ENCODE measurements at regions not wholly inside any gene's neighbourhood (a gene's known extent, or its start where the extent isn't known, plus 50 kb on each side); places are given as distances from the start of the nearest gene placed in this dataset.

- in situ Hi-C loops (cut with MboI; ENCODE audit: low sequenced_read_pairs): no loop called here
- no peak overlapping the region for H3K9ac ChIP-seq (ENCODE audit: low read depth, low read length)
- H3K27ac ChIP-seq (ENCODE audit: insufficient read depth, low read length): peak overlapping the region; percentile 79
- no peaks in the 10 kb centered on the region for H3K36me3 ChIP-seq (ENCODE audit: control insufficient read depth, insufficient read depth, low read length)
- H3K9me1 ChIP-seq (ENCODE audit: insufficient read depth, low read length): 0 out of 2 replicates have a peak, but pooled peaks cover 3% of the 10 kb centered on the region
- POLR2A ChIA-PET (ENCODE audit: unreplicated experiment): no interaction called here
- H3K4ac ChIP-seq (ENCODE audit: low read depth, low read length): peak overlapping the region; percentile 66; the same call in 1 of the 2 replicates
- H4K20me1 ChIP-seq (ENCODE audit: insufficient read depth, low read length): no peaks in the 10 kb centered on the region
- intact Hi-C loops (cut with micrococcal nuclease): no loop called here
- TF ChIP-seq FOS (IDR thresholded peaks at IDR 0.05; ENCODE audit: low read depth, low read length) (peak; percentile 70; the same call in 1 of the 2 replicates), RCOR1 (IDR thresholded peaks at IDR 0.05; ENCODE audit: insufficient replicate concordance, low read length) (no peak), BHLHE40 (IDR thresholded peaks at IDR 0.05; ENCODE audit: low read depth, low read length) (no peak), MXI1 (IDR thresholded peaks at IDR 0.05; ENCODE audit: borderline replicate concordance, low read depth, low read length) (no peak), CEBPB (IDR thresholded peaks at IDR 0.05; ENCODE audit: low read depth, low read length) (peak; percentile 90), POLR2A (IDR thresholded peaks at IDR 0.05; ENCODE audit: low read depth, low read length) (no peak), CHD1 (IDR thresholded peaks at IDR 0.05; ENCODE audit: low read depth, low read length) (no peak), NFE2L2 (IDR thresholded peaks at IDR 0.05; ENCODE audit: low read depth, low read length) (no peak)
- TF ChIP-seq, protein P1, sequence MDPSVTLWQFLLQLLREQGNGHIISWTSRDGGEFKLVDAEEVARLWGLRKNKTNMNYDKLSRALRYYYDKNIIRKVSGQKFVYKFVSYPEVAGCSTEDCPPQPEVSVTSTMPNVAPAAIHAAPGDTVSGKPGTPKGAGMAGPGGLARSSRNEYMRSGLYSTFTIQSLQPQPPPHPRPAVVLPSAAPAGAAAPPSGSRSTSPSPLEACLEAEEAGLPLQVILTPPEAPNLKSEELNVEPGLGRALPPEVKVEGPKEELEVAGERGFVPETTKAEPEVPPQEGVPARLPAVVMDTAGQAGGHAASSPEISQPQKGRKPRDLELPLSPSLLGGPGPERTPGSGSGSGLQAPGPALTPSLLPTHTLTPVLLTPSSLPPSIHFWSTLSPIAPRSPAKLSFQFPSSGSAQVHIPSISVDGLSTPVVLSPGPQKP (IDR thresholded peaks at IDR 0.05; ENCODE audit: borderline replicate concordance, low read depth, low read length): no peak
- H4K8ac ChIP-seq (ENCODE audit: low read depth in 2 of 2, low read length in 2 of 2): peak overlapping the region; percentile 43 to 70; a peak in 3 of 4 replicates
- ATAC-seq (ENCODE audit: low read depth) (peak; percentile 68), DNase-seq (peak; percentile 87)
- dilution Hi-C loops (cut with HindIII; ENCODE audit: low sequenced_read_pairs, unreplicated experiment): no loop called here
- H2BK15ac ChIP-seq (ENCODE audit: low read depth, low read length): peak overlapping the region; percentile 31; the same call in 1 of the 3 replicates
- H2BK120ac ChIP-seq (ENCODE audit: low read depth, low read length): peak overlapping the region; percentile 86
- H3K23ac ChIP-seq (ENCODE audit: low read depth, low read length): peak overlapping the region; percentile 57; the same call in 1 of the 2 replicates
- no peak overlapping the region for H3K4me3 ChIP-seq (ENCODE audit: insufficient read depth, low read depth, low read length)
- no peaks in the 10 kb centered on the region for H3K79me1 ChIP-seq (ENCODE audit: low read depth in 1 of 2, low read length in 2 of 2)
- no peak overlapping the region for H2AK9ac ChIP-seq (replicated peaks; ENCODE audit: low read depth, low read length, poor library complexity)
- peak overlapping the region; percentile 78 for H3K18ac ChIP-seq (ENCODE audit: low read depth, low read length)
- no TSS peak for BruUV-seq (replicated peaks)
- WGBS, 2 experiments (ENCODE audit: extremely low coverage in 2 of 2, insufficient read length in 1 of 2): no CpG with 5 or more reads among the region's 2 CpGs
- H2AK5ac ChIP-seq (ENCODE audit: low read depth, low read length): no peak overlapping the region
- H3K4me2 ChIP-seq (ENCODE audit: low read depth, low read length): peak overlapping the region; percentile 66; the same call in 1 of the 2 replicates
- peak overlapping the region; percentile 82 for H2BK5ac ChIP-seq (ENCODE audit: low read depth, low read length, poor library complexity, severe bottlenecking)
- no peaks in the 10 kb centered on the region for H3K9me3 ChIP-seq (ENCODE audit: control insufficient read depth, insufficient read depth, low read length)
- H3K56ac ChIP-seq (ENCODE audit: extremely low read depth, insufficient read depth, low read length): peak overlapping the region; percentile 37
- CTCF ChIA-PET: no interaction called here
- peak overlapping the region; percentile 77 for H4K91ac ChIP-seq (ENCODE audit: insufficient read depth, low read depth, low read length)
- H2BK20ac ChIP-seq (ENCODE audit: low read depth, low read length): peak overlapping the region; percentile 90
- H3K27me3 ChIP-seq (ENCODE audit: control insufficient read depth, insufficient read depth, low read length): no peaks in the 10 kb centered on the region
- no peak overlapping the region for H2AFZ ChIP-seq (replicated peaks; ENCODE audit: low read length, poor library complexity)
- peak overlapping the region; percentile 56; the same call in 1 of the 2 replicates for H4K5ac ChIP-seq (ENCODE audit: low read depth, low read length)
- H3K4me1 ChIP-seq (ENCODE audit: control insufficient read depth, insufficient read depth, low read length): peaks cover 8% of the 10 kb centered on the region
- peak overlapping the region; percentile 8 for H3K14ac ChIP-seq (replicated peaks; ENCODE audit: low read depth, low read length)
These were observed 164.7 kb downstream of the PCDH18 start for GRCh38 chr4:137367620-137368019.

Measured in IMR-90 (cell line).